ENCODE measurements at regions not wholly inside any gene's neighbourhood (a gene's known extent, or its start where the extent isn't known, plus 50 kb on each side); places are given as distances from the start of the nearest gene placed in this dataset.

GRCh38 chr6:112590326-112590725, 243.2 kb downstream of the RFPL4B start:
- no peak for ATAC-seq
- DNase-seq (ENCODE audit: low spot score), result no peak
- Mint-ChIP-seq H3K27ac (no peak overlapping the region), H3K9me3 (peaks cover 11% of the 10 kb centered on the region), H3K4me3 (no peak overlapping the region), H3K27me3 (ENCODE audit: insufficient read depth, low read depth, poor library complexity) (no peaks in the 10 kb centered on the region), H3K4me1 (no peaks in the 10 kb centered on the region), H3K36me3 (ENCODE audit: low read depth) (peaks cover 6% of the 10 kb centered on the region; the same call in 2 of the 3 replicates)
- no peaks in the 10 kb centered on the region for H3K4me1 ChIP-seq (ENCODE audit: insufficient read depth)
- H3K79me2 ChIP-seq (replicated peaks; ENCODE audit: insufficient read depth), result no peaks in the 10 kb centered on the region
- H3K27me3 ChIP-seq (ENCODE audit: insufficient read depth), result no peaks in the 10 kb centered on the region
- no peak overlapping the region for H3K4me3 ChIP-seq
- no peak for TF ChIP-seq EZH2 (IDR thresholded peaks at IDR 0.05; ENCODE audit: low read depth, unreplicated experiment)
- no peak overlapping the region for H2AFZ ChIP-seq
- H3K36me3 ChIP-seq (ENCODE audit: insufficient read depth), result peaks cover 5% of the 10 kb centered on the region; the same call in 1 of the 2 replicates
- peaks cover 5% of the 10 kb centered on the region; the same call in 1 of the 2 replicates for H3K9me2 ChIP-seq (ENCODE audit: insufficient read depth)
- H3K27ac ChIP-seq (ENCODE audit: low read depth), result no peak overlapping the region
- H4K20me1 ChIP-seq (replicated peaks; ENCODE audit: insufficient read depth), result no peaks in the 10 kb centered on the region
- H3K4me2 ChIP-seq, result no peak overlapping the region
- H3F3A ChIP-seq (replicated peaks; ENCODE audit: low read depth), result no peaks in the 10 kb centered on the region

GRCh38 chr6:112591329-112591728, 244.2 kb downstream of the RFPL4B start:
- no peak for TF ChIP-seq CREB1 (CRISPR knock-in tag; IDR thresholded peaks at IDR 0.05; ENCODE audit: low read depth)
- TF ChIP-seq ZNF114 (CRISPR knock-in tag; IDR thresholded peaks at IDR 0.05), result no peak
- TF ChIP-seq ZNF462 (CRISPR knock-in tag; IDR thresholded peaks at IDR 0.05), result no peak
- TF ChIP-seq JUNB (IDR thresholded peaks at IDR 0.05; ENCODE audit: unreplicated experiment), result no peak
- no peak for TF ChIP-seq EZH2 (IDR thresholded peaks at IDR 0.05; ENCODE audit: low read depth, unreplicated experiment)
- no peak for TF ChIP-seq ETS1 (IDR thresholded peaks at IDR 0.05)
- TF ChIP-seq POLR2AphosphoS5 (IDR thresholded peaks at IDR 0.05; ENCODE audit: low read depth), result no peak
- no peak for TF ChIP-seq EZH2phosphoT487 (IDR thresholded peaks at IDR 0.05; ENCODE audit: unreplicated experiment)
- no peak for TF ChIP-seq STAT1 (IDR thresholded peaks at IDR 0.05; ENCODE audit: unreplicated experiment)
- H3K79me2 ChIP-seq (replicated peaks; ENCODE audit: insufficient read depth), result no peaks in the 10 kb centered on the region
- Mint-ChIP-seq H3K9me3 (peaks cover 12% of the 10 kb centered on the region), H3K4me3 (no peak overlapping the region), H3K36me3 (ENCODE audit: low read depth) (peaks cover 6% of the 10 kb centered on the region; the same call in 2 of the 3 replicates), H3K27ac (no peak overlapping the region), H3K4me1 (no peaks in the 10 kb centered on the region), H3K27me3 (ENCODE audit: insufficient read depth, low read depth, poor library complexity) (no peaks in the 10 kb centered on the region)
- H3K27ac ChIP-seq (ENCODE audit: low read depth), result no peak overlapping the region
- H3K27me3 ChIP-seq (ENCODE audit: insufficient read depth), result no peaks in the 10 kb centered on the region
- H3K4me1 ChIP-seq (ENCODE audit: insufficient read depth), result no peaks in the 10 kb centered on the region
- peaks cover 5% of the 10 kb centered on the region; the same call in 1 of the 2 replicates for H3K36me3 ChIP-seq (ENCODE audit: insufficient read depth)
- H2AFZ ChIP-seq, result no peak overlapping the region
- DNase-seq (ENCODE audit: low spot score) (no peak), ATAC-seq (no peak)
- H3K4me2 ChIP-seq, result no peak overlapping the region
- H4K20me1 ChIP-seq (replicated peaks; ENCODE audit: insufficient read depth), result no peaks in the 10 kb centered on the region
- H3K4me3 ChIP-seq, result no peak overlapping the region
- H3K9me2 ChIP-seq (ENCODE audit: insufficient read depth), result peaks cover 5% of the 10 kb centered on the region; the same call in 1 of the 2 replicates
- H3F3A ChIP-seq (replicated peaks; ENCODE audit: low read depth), result no peaks in the 10 kb centered on the region
